ENCODE measurements at regions not wholly inside any gene's neighbourhood (a gene's known extent, or its start where the extent isn't known, plus 50 kb on each side); places are given as distances from the start of the nearest gene placed in this dataset.

GRCh38 chr5:6291961-6292360 lies 86.4 kb downstream of the MED10 start:
- TF ChIP-seq, protein P1, sequence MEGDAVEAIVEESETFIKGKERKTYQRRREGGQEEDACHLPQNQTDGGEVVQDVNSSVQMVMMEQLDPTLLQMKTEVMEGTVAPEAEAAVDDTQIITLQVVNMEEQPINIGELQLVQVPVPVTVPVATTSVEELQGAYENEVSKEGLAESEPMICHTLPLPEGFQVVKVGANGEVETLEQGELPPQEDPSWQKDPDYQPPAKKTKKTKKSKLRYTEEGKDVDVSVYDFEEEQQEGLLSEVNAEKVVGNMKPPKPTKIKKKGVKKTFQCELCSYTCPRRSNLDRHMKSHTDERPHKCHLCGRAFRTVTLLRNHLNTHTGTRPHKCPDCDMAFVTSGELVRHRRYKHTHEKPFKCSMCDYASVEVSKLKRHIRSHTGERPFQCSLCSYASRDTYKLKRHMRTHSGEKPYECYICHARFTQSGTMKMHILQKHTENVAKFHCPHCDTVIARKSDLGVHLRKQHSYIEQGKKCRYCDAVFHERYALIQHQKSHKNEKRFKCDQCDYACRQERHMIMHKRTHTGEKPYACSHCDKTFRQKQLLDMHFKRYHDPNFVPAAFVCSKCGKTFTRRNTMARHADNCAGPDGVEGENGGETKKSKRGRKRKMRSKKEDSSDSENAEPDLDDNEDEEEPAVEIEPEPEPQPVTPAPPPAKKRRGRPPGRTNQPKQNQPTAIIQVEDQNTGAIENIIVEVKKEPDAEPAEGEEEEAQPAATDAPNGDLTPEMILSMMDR (conservative IDR thresholded peaks at IDR 0.05): peak; percentile 44
- TF ChIP-seq ZFX (IDR thresholded peaks at IDR 0.05): no peak
